SK-N-SH treated with all-trans-retinoic acid at 6 μM for 48 hours (cell line): ENCODE measurements at regions not wholly inside any gene's neighbourhood (a gene's known extent, or its start where the extent isn't known, plus 50 kb on each side); places are given as distances from the start of the nearest gene placed in this dataset.

ENCODE experiments used
- ARNTL ChIP-seq: fragments of 450-650 bp; formaldehyde crosslinking; IDR thresholded peaks from 2 replicates; pipeline ENCODE4 v1.5.0; 2020; ENCODE audit warnings: low read depth, mild to moderate bottlenecking, moderate library complexity, borderline replicate concordance
- ESRRG ChIP-seq: fragments of 250-450 bp; sonication (Bioruptor Pico); IDR thresholded peaks from 2 replicates; pipeline ENCODE4 v1.6.1; 2021; ENCODE audit warnings: mild to moderate bottlenecking
- PATZ1 ChIP-seq: fragments of 250-450 bp; sonication (Bioruptor Pico); IDR thresholded peaks from 2 replicates; pipeline ENCODE4 v1.8.0; 2020; ENCODE audit warnings: mild to moderate bottlenecking, moderate library complexity, borderline replicate concordance
- ZC3H10 ChIP-seq: fragments of 250-450 bp; sonication (Bioruptor Pico); IDR thresholded peaks from 2 replicates; pipeline ENCODE4 v1.5.1; 2021; ENCODE audit warnings: mild to moderate bottlenecking, moderate library complexity

GRCh38 chr2:128371648-128372345, 53.1 kb upstream of the HS6ST1 start:
- TF ChIP-seq ZC3H10 (CRISPR knock-in tag) (no peak), ARNTL (CRISPR knock-in tag) (no peak), PATZ1 (CRISPR knock-in tag) (no peak), ESRRG (CRISPR knock-in tag) (no peak)
